ENCODE measurements at regions not wholly inside any gene's neighbourhood (a gene's known extent, or its start where the extent isn't known, plus 50 kb on each side); places are given as distances from the start of the nearest gene placed in this dataset.

GRCh38 chr5:68416714-68417113 is 201.2 kb downstream of the PIK3R1 start:
- TF ChIP-seq CBX8 (IDR thresholded peaks at IDR 0.05; ENCODE audit: borderline replicate concordance, extremely low read depth, low read depth, low read length, poor library complexity, severe bottlenecking) (no peak), CREB3 (tag; conservative IDR thresholded peaks at IDR 0.05; ENCODE audit: low read depth) (no peak), ZNF778 (CRISPR knock-in tag; IDR thresholded peaks at IDR 0.05) (no peak)

Data from K562 (cell line).